ENCODE measurements at regions not wholly inside any gene's neighbourhood (a gene's known extent, or its start where the extent isn't known, plus 50 kb on each side); places are given as distances from the start of the nearest gene placed in this dataset.

DNA sequence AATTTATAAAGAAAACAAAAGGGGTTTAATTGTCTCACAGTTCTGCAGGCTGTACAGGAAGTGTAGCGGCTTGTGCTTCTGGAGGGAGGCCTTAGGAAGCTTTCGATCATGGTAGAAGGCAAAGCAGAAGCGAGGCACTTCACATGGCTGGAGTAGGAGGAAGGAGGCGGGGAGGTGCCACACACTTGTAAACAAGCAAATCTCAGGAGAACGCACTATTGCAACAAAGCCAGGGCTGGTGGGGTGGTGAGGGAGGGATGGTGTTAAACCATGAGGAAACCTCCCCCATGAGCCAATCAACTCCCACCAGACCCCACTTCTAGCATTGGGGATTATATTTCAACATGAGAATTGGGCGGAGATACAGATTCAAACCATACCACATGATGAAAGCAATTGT, 1116.3 kb downstream of the FAT4 start:
- no peaks in the 10 kb centered on the region for H3K4me1 ChIP-seq (replicated peaks in 1 of 2)
- H3K9me3 ChIP-seq (replicated peaks in 1 of 3): no peaks in the 10 kb centered on the region
- H3K4me3 ChIP-seq: no peak overlapping the region
- no peaks in the 10 kb centered on the region for H3K36me3 ChIP-seq (replicated peaks in 1 of 2)
- intact Hi-C loops (cut with DNase I): no loop called here
- DNase-seq: no peak
- no peak for TF ChIP-seq POLR2A (IDR thresholded peaks at IDR 0.05)
- TF ChIP-seq, protein P1, sequence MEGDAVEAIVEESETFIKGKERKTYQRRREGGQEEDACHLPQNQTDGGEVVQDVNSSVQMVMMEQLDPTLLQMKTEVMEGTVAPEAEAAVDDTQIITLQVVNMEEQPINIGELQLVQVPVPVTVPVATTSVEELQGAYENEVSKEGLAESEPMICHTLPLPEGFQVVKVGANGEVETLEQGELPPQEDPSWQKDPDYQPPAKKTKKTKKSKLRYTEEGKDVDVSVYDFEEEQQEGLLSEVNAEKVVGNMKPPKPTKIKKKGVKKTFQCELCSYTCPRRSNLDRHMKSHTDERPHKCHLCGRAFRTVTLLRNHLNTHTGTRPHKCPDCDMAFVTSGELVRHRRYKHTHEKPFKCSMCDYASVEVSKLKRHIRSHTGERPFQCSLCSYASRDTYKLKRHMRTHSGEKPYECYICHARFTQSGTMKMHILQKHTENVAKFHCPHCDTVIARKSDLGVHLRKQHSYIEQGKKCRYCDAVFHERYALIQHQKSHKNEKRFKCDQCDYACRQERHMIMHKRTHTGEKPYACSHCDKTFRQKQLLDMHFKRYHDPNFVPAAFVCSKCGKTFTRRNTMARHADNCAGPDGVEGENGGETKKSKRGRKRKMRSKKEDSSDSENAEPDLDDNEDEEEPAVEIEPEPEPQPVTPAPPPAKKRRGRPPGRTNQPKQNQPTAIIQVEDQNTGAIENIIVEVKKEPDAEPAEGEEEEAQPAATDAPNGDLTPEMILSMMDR (IDR thresholded peaks at IDR 0.05): no peak
- no peak overlapping the region for H3K27ac ChIP-seq
- WGBS, 4 donors: 82 to 92% (median 87%) methylated on average over 6 of the region's 6 CpGs
- H3K27me3 ChIP-seq: no peaks in the 10 kb centered on the region

DNA sequence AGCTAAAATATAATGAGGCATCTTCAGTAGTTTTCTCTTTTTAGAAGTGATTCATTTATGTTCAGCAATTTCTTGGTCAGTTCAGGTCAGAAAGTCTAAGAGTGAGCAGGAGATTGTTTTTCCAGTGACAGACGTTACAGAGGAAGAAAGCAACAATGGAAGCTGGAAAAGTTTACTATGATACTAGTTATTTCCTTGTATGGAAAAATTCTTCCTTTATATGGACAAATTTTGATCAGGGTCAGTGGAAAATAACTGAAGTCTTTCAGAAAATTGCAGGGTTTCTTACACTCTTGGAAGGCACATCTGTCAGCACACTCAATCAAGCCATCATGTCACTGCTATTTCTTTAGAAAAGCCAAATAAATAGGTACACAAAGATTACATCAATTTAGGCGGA, 1120.7 kb downstream of the FAT4 start:
- no peaks in the 10 kb centered on the region for H3K27me3 ChIP-seq
- DNase-seq: no peak
- TF ChIP-seq, protein P1 (IDR thresholded peaks at IDR 0.05): no peak
- TF ChIP-seq POLR2A (IDR thresholded peaks at IDR 0.05): no peak
- no peaks in the 10 kb centered on the region for H3K36me3 ChIP-seq (replicated peaks in 1 of 2)
- no peaks in the 10 kb centered on the region for H3K9me3 ChIP-seq (replicated peaks in 1 of 3)
- H3K27ac ChIP-seq: no peak overlapping the region
- H3K4me3 ChIP-seq: no peak overlapping the region
- WGBS, 4 donors: 49 to 59% (median 53%) methylated on average over 2 of the region's 2 CpGs
- intact Hi-C loops (cut with DNase I): no loop called here
- no peaks in the 10 kb centered on the region for H3K4me1 ChIP-seq (replicated peaks in 1 of 2)

DNA sequence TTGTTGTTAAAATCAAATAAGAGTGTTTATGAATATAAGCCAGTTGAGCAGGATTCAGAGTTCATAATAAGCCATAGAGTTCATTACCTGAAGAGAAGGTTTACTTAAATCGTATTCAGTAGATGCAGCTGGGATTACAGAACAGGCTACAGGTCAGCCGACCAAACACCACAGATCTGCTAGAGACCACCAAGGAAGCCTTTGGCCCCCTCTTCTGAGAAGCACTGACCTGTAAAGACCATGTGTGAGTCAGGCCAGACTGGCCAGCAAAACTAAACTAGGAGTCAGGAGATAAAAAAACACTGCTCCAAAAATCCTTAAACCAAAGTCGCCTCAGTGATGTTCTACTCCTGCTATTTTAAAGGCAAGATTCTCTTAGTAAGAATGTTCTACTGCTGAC, 1125.5 kb downstream of the FAT4 start:
- intact Hi-C loops (cut with DNase I): no loop called here
- TF ChIP-seq, protein P1 (IDR thresholded peaks at IDR 0.05): no peak
- no peak for TF ChIP-seq POLR2A (IDR thresholded peaks at IDR 0.05)
- DNase-seq: no peak
- Histone ChIP-seq H3K4me1 (replicated peaks in 1 of 2) (no peaks in the 10 kb centered on the region), H3K4me3 (no peak overlapping the region), H3K27me3 (no peaks in the 10 kb centered on the region), H3K36me3 (replicated peaks in 1 of 2) (no peaks in the 10 kb centered on the region), H3K27ac (no peak overlapping the region), H3K9me3 (replicated peaks in 1 of 3) (no peaks in the 10 kb centered on the region)
- 74 to 84% (median 77%) methylated on average over 3 of the region's 3 CpGs for WGBS, 4 donors

GRCh38 chr4:126441173-126442035, 1126.6 kb downstream of the FAT4 start:
- H3K4me1 ChIP-seq (replicated peaks in 1 of 2): no peaks in the 10 kb centered on the region
- no peak overlapping the region for H3K4me3 ChIP-seq
- no peak for TF ChIP-seq POLR2A (IDR thresholded peaks at IDR 0.05)
- TF ChIP-seq, protein P1 (IDR thresholded peaks at IDR 0.05): no peak
- intact Hi-C loops (cut with DNase I): no loop called here
- H3K27ac ChIP-seq: no peak overlapping the region
- no peaks in the 10 kb centered on the region for H3K36me3 ChIP-seq (replicated peaks in 1 of 2)
- DNase-seq: no peak
- H3K9me3 ChIP-seq (replicated peaks in 1 of 3): no peaks in the 10 kb centered on the region
- 55 to 70% (median 58%) methylated on average over 4 of the region's 4 CpGs for WGBS, 4 donors
- H3K27me3 ChIP-seq: no peaks in the 10 kb centered on the region
